ENCODE measurements at regions not wholly inside any gene's neighbourhood (a gene's known extent, or its start where the extent isn't known, plus 50 kb on each side); places are given as distances from the start of the nearest gene placed in this dataset.

DNA sequence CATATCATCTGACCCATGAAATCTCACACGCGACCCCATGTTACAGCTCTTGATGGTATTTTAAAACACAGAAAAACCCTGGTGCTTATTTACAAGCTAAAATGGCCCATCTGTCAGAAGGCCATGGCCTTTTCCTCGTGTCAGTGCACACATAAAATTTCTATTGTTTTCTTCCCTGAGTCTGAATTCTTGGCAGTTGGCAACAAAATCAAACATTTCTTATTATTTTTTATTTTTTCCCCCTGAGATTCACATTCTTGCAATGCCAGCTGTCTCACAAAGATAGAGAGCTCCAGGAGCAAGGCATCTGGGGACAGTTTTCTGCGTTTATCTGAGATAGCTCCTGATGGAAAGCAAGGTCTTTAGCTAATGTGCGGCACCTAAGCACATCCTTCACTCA, 818.1 kb upstream of the TMEM132C start:
- H3K4me3 ChIP-seq (ENCODE audit: low read length), result no peak overlapping the region
- no peak for DNase-seq (ENCODE audit: low read depth, low spot score)

DNA sequence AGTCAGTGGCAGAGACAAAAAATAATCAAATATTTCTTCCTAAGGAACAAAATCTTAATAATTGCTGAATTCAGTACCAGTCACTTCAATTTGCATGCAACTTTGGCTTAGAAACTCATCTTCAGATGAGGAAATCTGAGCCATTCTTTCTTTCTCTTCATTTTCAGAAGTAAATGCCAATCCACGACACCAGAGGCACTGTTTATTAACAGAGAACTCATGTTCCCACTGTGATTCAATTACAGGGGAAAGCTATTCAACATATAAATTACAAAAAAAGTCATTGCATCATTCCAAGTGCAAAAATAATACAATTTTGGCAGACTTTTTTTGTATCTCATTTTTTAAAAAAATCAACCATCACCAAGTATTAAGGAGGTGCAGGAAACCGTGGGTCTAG, 816.1 kb upstream of the TMEM132C start:
- no peak for DNase-seq (ENCODE audit: low read depth, low spot score)
- H3K4me3 ChIP-seq (ENCODE audit: low read length), result no peak overlapping the region

DNA sequence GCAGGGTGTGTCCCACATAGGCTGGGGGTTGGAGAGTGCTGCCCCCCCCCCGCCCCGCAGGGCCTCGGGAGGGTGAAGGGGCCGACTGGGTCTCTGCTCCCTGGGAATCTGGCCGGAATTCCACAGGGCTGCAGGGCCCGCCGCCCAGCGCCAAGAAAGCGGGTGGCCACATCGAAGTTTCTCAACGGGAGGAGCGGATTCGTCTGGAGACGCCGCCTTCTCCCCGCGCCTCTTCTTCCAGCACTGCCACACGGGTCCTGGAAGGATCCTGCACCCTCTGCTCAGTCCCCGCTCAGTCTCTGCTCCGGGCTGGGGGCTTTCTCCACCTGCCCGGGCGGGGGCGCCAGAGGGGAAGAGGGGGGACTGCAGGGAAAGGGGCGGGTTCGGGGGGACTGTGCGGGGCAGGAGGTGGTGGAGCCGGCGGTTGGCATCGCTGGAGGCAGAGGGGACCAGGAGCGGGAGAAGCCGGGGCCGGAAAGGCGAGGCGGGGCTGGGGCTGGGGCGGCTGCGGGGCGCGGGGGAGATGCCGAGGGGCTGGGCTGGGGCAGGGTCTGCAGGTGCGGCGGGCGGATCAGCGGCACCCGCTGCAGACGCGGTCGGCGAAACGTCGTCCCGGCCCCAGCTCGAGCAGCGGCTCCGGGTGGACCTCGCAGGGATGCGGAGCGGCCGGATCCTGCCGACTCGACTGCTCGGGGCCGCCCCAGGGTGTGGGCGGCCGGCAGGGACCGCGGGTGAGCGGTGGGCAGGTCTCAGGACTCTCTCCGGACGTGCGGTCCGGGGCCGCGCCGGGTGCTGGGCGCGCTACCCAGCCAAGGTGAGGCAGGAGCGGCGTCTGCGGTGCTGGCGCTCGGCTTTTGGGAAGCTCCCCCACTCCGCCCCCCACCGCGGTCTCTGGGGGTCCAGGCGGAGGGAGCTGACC, 811.4 kb upstream of the TMEM132C start:
- no peak for DNase-seq (ENCODE audit: low read depth, low spot score)
- no peak overlapping the region for H3K4me3 ChIP-seq (ENCODE audit: low read length)

DNA sequence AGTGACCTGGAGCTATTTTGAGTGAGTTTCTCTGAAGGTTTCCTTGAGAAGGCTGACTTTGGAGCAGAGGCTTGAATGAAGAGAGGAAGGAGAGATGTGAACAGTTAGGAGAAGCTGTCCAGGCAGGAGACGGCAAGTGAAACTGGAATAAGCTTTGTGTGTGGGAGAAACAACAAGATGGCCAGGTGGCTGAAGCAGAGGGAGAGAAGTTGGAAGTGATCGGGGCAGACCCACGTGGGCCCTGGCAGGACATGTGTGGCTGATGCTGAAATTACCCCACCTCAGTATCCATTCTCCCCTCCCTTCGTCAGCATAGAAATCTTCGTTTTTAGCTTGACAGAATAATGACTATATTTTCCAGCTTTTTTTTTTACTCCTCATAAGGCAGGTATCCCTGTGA, 809.2 kb upstream of the TMEM132C start:
- no peak overlapping the region for H3K4me3 ChIP-seq (ENCODE audit: low read length)
- DNase-seq (ENCODE audit: low read depth, low spot score), result no peak

DNA sequence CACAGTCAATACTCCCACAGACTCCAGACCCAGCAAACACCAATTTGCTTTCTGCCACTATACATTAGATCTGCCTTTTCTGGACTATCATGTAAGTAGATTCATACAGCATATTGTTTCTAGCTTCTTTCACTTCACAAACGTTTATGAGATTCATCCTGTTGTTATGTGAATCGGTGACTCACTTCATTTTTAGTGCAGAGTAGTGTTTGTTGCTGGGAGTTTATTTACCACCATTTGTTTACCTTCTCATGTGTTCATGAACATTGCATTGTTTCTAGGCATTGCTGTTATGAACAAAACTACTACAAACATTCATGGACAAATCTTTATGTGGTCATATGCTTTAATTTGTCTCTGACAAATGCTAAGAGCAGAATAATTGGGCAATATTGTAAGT, 807.8 kb upstream of the TMEM132C start:
- H3K4me3 ChIP-seq (ENCODE audit: low read length), result no peak overlapping the region
- no peak for DNase-seq (ENCODE audit: low read depth, low spot score)

DNA sequence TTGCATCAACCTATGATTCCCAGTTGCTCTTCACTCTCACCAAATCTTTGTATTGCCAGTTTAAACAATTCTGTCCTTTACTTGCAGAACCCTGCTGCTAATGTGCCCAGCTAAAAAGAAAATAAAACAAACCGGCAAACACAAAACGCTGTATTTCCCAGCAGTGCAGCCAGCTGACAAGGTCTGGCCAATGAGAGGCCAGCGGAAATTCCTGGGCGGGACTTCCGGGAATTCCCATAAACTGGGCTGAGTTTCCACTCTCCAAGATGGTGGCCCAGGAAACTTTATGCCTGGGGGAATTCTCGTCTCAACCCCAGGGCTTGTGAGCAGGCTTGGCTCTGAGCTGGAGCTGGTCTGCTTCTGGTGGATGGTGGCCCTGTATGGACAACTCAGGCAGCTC, 807.3 kb upstream of the TMEM132C start:
- no peak for DNase-seq (ENCODE audit: low read depth, low spot score)
- H3K4me3 ChIP-seq (ENCODE audit: low read length), result no peak overlapping the region

DNA sequence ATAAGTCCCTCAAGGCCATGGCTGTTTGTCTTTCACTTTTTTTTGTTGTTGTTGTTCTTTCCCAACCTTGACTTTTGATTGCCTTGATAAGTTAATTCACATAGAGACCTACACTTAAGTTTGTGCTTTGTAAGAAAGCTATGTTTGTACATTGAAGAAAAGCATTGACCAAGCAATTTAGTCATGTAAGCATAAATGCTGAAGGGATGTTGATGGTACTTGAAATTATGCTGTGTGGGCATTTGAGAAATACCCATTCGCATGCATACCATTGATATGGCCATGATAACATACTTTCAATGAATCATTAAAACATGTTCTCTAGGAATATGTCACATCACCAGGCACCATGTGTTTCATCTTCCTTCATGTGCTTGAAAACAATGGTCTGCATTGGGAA, 803.7 kb upstream of the TMEM132C start:
- no peak overlapping the region for H3K4me3 ChIP-seq (ENCODE audit: low read length)
- no peak for DNase-seq (ENCODE audit: low read depth, low spot score)

DNA sequence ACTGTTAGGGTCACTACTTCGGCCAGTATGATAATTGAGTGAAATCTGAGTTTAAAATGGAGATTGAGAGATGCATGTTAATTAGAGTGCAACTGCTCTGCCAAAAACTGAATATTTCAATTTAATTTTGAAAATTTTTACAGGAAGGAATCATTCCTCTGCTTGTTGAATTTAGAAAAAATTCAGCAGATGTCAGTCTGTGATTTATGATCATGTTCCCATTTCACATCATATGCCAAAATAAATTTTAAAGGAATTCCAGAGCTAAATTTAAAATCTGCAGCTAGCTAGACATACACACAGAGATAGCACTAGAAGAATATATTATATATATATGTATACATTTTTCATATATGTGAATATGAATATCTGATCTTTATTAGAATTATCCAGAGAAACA, 797.6 kb upstream of the TMEM132C start:
- no peak for DNase-seq (ENCODE audit: low read depth, low spot score)
- no peak overlapping the region for H3K4me3 ChIP-seq (ENCODE audit: low read length)

DNA sequence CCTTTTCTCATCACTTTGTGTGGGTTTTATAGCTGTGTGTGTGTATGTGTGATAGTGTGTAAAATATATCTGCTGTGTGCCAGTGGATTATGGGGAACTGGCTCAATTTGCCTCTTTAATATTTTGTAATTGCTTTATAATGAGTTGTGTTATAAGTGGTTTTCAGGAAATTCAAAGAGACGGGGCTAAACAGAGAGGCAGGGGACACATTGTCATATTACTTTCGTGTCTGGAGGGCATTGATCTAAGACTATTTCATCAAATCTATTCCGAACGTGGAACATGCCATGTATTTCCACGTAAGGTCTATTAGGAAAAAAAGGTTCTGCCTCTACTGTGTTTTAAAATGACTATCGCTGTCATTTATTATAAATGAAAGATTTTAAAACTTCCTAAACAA, 793.2 kb upstream of the TMEM132C start:
- H3K4me3 ChIP-seq (ENCODE audit: low read length), result no peak overlapping the region
- DNase-seq (ENCODE audit: low read depth, low spot score), result no peak

DNA sequence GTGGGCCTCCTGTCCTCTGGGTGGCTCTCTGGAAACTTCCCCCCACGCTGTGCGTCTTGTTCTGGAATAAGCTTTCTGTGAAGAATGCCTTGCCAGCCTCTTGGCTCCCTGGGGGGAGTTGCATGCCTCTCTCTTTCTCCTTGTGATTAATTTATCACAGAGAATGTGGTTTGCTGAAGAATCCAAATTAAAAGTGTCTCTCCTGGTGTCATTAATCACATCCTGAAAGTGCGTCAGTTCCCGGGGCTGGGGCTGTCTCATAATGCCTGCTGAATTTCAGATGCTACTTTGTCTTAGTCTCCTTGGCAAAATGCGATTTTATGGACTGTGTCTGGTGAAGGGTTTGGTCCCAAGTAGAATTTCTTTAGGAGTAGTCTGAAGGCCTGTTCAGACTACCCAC, 787.7 kb upstream of the TMEM132C start:
- DNase-seq (ENCODE audit: low read depth, low spot score), result no peak
- no peak overlapping the region for H3K4me3 ChIP-seq (ENCODE audit: low read length)

DNA sequence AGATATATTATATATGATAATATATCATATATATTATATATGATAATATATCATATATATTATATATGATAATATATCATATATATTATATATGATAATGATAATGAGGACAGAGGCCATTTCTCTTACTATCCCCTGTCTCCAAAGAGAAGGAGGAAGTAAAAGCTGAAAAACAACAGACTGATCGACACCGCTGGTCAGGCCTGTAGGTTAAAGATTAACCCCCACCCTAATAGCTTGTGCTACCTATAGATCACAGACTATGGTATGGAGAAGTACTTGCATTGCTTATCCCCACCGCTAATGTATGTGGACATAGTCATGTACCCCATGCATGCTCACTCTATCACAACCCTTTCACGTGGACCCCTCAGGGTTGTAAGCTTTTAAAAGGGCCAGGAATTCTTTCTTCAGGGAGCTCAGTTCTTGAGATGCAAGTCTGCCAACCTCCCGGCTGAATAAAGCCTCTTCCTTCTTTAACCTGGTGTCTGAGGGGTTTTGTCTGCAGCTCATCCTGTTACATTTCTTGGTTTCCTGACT, 786.1 kb upstream of the TMEM132C start:
- no peak for DNase-seq (ENCODE audit: low read depth, low spot score)
- no peak overlapping the region for H3K4me3 ChIP-seq (ENCODE audit: low read length)

DNA sequence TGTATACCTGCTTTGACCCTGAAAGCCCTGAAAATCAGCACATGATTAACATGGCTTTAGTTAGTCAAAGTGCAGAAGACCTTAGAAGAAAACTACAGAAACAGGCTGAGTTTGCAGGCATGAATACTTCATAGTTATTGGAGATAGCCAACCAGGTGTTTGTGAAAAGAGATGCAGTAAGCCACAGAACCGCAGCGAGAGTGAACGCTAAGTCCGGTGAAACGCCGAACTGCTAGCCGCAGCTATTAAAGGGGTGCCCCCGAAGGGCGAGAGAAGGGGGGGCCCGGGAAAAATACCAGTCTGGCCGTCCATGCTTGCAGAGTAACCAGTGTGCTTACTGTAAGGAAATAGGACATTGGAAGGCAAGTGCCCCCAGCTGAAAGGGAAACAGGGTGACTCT, 784.0 kb upstream of the TMEM132C start:
- H3K4me3 ChIP-seq (ENCODE audit: low read length), result no peak overlapping the region
- no peak for DNase-seq (ENCODE audit: low read depth, low spot score)

DNA sequence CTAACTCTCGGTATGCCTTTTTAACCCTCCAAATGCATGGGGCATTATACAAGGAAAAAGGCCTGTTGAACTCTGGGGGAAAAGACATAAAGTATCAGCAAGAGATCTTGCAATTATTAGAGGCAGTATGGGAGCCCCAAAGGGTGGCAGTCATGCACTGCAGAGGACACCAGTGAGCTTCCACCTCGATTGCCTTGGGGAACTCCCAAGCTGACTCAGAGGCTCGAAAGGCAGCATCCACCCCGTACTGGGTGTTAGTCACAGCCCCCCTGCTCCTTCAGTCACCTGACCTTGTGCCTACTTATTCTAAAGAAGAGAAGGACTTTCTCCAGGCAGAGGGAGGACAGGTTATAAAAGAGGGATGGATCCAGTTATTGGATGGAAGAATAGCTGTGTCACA, 781.4 kb upstream of the TMEM132C start:
- no peak for DNase-seq (ENCODE audit: low read depth, low spot score)
- no peak overlapping the region for H3K4me3 ChIP-seq (ENCODE audit: low read length)

DNA sequence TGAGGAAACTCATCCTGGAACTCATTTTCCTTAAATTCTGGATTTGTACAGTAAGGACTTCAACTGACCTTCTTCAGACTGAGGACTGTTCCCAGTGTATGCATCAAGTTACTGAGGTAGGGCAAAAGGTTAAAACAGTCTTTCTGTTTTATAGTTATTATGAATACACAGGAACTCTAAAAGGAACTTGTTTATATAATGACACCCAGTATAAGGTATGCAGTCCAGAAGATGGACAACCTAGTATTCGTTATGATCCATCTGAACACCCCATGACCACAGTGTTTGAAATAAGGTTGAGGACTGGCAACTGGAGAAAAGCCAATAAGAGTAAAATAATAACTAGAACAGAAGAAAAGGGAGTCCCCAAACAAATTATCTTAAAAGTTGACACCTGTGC, 779.9 kb upstream of the TMEM132C start:
- no peak for DNase-seq (ENCODE audit: low read depth, low spot score)
- H3K4me3 ChIP-seq (ENCODE audit: low read length), result no peak overlapping the region

DNA sequence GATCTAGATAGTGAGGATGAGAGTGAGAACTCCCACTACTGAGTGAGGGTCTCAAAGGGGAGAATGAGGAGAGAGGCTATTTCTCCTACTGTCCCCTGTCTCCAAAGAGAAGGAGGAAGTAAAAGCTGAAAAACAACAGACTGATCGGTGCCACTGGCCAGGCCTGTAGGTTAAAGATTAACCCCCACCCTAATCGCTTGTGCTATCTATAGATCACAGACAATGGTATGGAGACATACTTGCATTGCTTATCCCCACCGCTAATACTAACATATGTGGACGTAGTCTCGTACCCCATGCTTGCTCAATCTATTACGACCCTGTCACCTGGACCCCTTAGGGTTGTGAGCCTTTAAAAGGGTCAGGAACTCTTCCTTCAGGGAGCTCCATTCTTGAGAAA, 777.9 kb upstream of the TMEM132C start:
- no peak overlapping the region for H3K4me3 ChIP-seq (ENCODE audit: low read length)
- no peak for DNase-seq (ENCODE audit: low read depth, low spot score)

DNA sequence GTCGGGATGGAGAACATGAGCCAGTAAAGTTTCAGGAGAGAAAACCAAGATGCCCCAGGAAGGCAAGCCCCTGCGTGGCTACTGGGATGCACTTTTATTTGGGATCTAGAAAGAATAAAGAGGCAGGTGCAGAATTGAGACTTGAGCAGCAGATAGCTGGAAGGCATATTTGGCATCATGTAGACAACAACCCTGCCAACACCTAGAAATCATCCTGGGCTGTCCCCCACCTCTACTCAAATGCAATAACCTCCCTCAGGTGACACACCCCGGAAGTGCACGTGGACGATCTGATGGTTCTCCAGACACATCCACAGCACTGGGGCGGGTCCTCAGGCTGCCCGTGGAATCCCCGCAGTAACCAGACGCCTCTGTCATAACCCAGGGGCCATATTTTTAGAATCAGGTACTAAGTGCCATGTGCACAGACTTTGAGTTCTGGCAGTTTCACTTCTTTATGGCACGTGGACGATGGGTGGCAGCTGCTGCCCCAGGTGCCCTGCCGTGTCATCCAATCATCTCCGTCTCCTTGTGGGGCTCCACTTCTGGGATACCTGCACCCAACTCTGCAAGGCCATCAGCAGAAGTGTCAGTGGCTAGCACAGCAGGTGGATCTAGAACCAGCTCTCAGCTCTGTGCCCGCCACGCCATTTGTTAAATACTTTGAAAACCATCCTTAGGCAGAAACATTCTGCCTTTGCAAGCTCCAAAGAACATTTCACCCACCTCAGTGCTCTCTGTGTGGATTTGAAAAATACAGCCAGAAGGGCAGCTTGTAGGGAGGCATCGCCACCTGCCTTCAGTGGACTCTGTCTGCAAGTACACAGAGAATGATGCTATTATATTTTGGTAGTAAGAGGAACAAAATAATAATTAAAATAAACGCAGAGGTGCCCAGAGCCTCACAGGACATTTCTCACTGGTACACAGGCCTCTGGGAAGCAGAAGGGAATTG, 771.7 kb upstream of the TMEM132C start:
- DNase-seq (ENCODE audit: low read depth, low spot score), result no peak
- no peak overlapping the region for H3K4me3 ChIP-seq (ENCODE audit: low read length)

DNA sequence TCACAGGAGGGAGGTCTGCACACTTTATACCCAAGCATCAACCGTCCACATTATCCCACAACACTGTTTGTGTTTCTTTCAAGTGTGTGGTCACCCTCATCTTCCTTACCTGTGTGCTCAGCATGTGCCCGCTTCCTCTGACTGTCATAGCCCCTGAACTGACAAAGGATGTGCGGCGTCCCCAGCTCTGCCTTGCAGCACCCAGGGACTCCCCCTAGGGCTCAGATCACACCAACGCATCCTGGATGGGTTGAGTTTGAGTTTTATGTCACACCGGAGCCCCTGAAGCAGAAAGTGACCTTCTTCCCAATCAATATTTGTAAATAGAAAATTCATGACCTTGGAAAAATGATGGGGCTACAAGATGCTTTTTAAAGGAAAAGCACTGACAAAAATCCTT, 770.7 kb upstream of the TMEM132C start:
- DNase-seq (ENCODE audit: low read depth, low spot score), result peak; percentile 41
- H3K4me3 ChIP-seq (ENCODE audit: low read length), result no peak overlapping the region

DNA sequence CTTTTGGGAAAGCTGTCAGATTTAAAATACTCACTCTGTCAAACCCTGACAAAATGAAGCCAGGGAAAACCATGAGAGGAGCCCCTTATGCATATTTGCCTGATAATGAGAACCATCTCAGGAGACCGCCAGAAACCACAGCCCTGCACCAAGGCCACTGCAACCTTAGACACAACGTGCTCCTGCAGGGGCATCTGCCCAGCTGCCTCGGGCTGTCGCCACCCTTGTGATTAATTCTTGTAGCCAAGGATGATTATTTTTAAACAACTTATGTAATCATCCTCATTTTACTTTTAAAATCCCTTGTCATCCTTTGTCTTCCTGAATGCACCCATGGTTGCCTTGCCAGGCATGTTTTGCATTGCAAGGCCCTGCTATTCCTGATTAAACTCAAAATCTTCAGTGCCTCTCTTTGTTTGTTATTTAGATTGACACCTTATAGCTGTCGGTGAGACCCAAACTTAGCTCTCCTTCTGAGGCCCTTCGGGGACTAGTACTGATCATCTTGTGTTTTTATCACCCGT, 766.4 kb upstream of the TMEM132C start:
- DNase-seq (ENCODE audit: low read depth, low spot score), result no peak
- H3K4me3 ChIP-seq (ENCODE audit: low read length), result no peak overlapping the region

DNA sequence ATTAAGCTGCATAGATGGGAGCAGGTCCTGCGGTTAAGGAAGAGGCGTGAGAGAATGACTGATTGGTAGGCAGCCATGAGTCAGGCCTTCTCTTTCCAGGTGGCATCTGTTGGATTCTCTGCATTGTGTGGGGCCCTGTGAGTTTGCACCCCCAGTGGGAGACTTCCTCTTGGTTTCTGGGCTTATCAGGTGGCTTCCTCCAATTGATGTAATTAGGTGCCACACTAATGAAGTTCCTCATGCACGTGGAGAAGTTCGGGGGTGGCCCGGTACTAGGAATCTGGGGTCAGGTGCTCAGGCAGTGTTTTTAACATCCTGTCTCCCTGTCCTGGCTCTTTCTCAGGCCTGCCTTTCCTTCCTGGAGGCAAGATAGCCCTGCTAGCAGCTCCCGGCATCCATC, 765.1 kb upstream of the TMEM132C start:
- H3K4me3 ChIP-seq (ENCODE audit: low read length), result no peak overlapping the region
- no peak for DNase-seq (ENCODE audit: low read depth, low spot score)

DNA sequence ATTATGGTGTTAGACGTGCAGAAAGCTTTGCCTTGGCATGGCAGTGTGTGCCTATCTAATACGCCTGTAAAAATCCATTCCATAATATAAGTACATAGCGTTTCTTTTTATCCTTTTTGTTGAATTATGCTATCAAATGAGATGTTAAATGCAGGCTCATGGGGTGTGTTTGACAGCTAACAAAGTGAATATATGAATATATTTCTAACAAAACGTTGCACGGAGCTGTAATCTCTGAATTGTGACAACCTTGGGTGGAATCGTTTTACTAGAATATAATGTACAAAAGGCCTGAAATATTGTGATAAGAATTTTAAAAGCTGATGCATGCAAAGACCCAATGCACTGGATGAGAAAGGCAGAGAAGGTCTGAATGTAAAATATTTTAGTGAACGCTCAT, 763.7 kb upstream of the TMEM132C start:
- H3K4me3 ChIP-seq (ENCODE audit: low read length), result no peak overlapping the region
- no peak for DNase-seq (ENCODE audit: low read depth, low spot score)

Measured in Jurkat, Clone E6-1 (cell line).